NCI-H2196 (cell line): ENCODE measurements at regions not wholly inside any gene's neighbourhood (a gene's known extent, or its start where the extent isn't known, plus 50 kb on each side); places are given as distances from the start of the nearest gene placed in this dataset.
A peak's percentile ranks its signal among the peaks of the same experiment; 100 is the strongest.

ENCODE experiments used
- DNase-seq: peaks from one replicate; lab custom pipeline; 2025; ENCODE audit not compliant: unreplicated experiment; lab: John Stamatoyannopoulos, UW

- peak; percentile 77 for DNase-seq
Measured at GRCh38 chr9:14433351-14434157, 119.6 kb upstream of the NFIB start.

GRCh38 chr9:14432666-14433350, 118.9 kb upstream of the NFIB start:
- no peak for DNase-seq

GRCh38 chr9:14428781-14429230, 114.9 kb upstream of the NFIB start:
- DNase-seq, result peak; percentile 96

- DNase-seq, result no peak
Measured at GRCh38 chr9:14427419-14427818, 113.5 kb upstream of the NFIB start.

GRCh38 chr9:14424983-14425382, 111.0 kb upstream of the NFIB start:
- no peak for DNase-seq

GRCh38 chr9:14424289-14424688, 110.3 kb upstream of the NFIB start:
- no peak for DNase-seq

GRCh38 chr9:14423815-14424261, 109.9 kb upstream of the NFIB start:
- no peak for DNase-seq

GRCh38 chr9:14421291-14421690, 107.3 kb upstream of the NFIB start:
- DNase-seq, result no peak

GRCh38 chr9:14418941-14419937, 105.3 kb upstream of the NFIB start:
- no peak for DNase-seq

GRCh38 chr9:14418301-14418940, 104.5 kb upstream of the NFIB start:
- no peak for DNase-seq

- no peak for DNase-seq
Measured at GRCh38 chr9:14417237-14417636, 103.3 kb upstream of the NFIB start.

GRCh38 chr9:14415947-14416346, 102.0 kb upstream of the NFIB start:
- DNase-seq, result no peak

- no peak for DNase-seq
Measured at GRCh38 chr9:14413812-14414211, 99.9 kb upstream of the NFIB start.

GRCh38 chr9:14412775-14413174, 98.8 kb upstream of the NFIB start:
- no peak for DNase-seq

- DNase-seq, result no peak
Measured at GRCh38 chr9:14406463-14406862, 92.5 kb upstream of the NFIB start.

- no peak for DNase-seq
Measured at GRCh38 chr9:14405176-14405706, 91.3 kb upstream of the NFIB start.

- no peak for DNase-seq
Measured at GRCh38 chr9:14403081-14403480, 89.1 kb upstream of the NFIB start.

GRCh38 chr9:14402583-14402982, 88.6 kb upstream of the NFIB start:
- DNase-seq, result no peak

GRCh38 chr9:14401911-14402310, 88.0 kb upstream of the NFIB start:
- no peak for DNase-seq

- DNase-seq, result peak; percentile 69
Measured at GRCh38 chr9:14400658-14400995, 86.7 kb upstream of the NFIB start.
